Peyer's patch (tissue), 4 donors: ENCODE measurements at regions not wholly inside any gene's neighbourhood (a gene's known extent, or its start where the extent isn't known, plus 50 kb on each side); places are given as distances from the start of the nearest gene placed in this dataset.

Experiments
- POLR2A ChIP-seq, 2 donors: fragments of 450-650 bp; IDR thresholded peaks; one replicate each; pipeline ENCODE4 v1.5.1; 2017; ENCODE audit warnings: antibody characterized with exemption in 2 of 2, mild to moderate bottlenecking in 2 of 2, moderate library complexity in 2 of 2
- TF ChIP-seq, protein P1 (sequence below), 6 experiments: fragments of 450-650 bp in 4 of 6; fragments of 200-600 bp in 2 of 6; sonication (generic) in 1 of 6; IDR thresholded peaks; one replicate each; pipeline ENCODE4 v1.5.1; 2017 to 2019; ENCODE audit warnings: antibody characterized with exemption in 6 of 6, mild to moderate bottlenecking in 3 of 6, moderate library complexity in 1 of 6

DNA sequence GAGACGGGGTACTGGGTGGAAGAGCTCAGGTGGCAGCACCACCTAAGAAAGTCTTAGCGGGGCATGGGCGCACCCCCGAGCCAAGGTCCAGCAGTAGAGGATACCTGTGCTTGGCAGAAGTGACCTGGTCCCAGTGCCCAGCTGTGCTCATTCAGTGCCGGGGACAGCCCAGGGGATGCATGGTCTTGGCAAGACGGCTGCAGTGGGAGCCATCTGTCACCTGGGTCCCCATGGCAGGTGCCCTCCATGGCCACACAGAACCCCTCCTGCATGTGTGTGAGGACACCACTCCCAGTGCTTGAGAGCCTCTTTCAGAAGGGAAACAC, 664.7 kb downstream of the QKI start:
- no peak for TF ChIP-seq POLR2A (IDR thresholded peaks at IDR 0.05)
- TF ChIP-seq, protein P1, sequence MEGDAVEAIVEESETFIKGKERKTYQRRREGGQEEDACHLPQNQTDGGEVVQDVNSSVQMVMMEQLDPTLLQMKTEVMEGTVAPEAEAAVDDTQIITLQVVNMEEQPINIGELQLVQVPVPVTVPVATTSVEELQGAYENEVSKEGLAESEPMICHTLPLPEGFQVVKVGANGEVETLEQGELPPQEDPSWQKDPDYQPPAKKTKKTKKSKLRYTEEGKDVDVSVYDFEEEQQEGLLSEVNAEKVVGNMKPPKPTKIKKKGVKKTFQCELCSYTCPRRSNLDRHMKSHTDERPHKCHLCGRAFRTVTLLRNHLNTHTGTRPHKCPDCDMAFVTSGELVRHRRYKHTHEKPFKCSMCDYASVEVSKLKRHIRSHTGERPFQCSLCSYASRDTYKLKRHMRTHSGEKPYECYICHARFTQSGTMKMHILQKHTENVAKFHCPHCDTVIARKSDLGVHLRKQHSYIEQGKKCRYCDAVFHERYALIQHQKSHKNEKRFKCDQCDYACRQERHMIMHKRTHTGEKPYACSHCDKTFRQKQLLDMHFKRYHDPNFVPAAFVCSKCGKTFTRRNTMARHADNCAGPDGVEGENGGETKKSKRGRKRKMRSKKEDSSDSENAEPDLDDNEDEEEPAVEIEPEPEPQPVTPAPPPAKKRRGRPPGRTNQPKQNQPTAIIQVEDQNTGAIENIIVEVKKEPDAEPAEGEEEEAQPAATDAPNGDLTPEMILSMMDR (IDR thresholded peaks at IDR 0.05): no peak
